Endothelial cell of umbilical vein (primary cell): ENCODE measurements at regions not wholly inside any gene's neighbourhood (a gene's known extent, or its start where the extent isn't known, plus 50 kb on each side); places are given as distances from the start of the nearest gene placed in this dataset.

Source experiments
- BruUV-seq: library from RNA; stranded (reverse); fragments of 400-500 nt; replicated peaks from 2 replicates; lab custom pipeline; 2021; lab: Mats Ljungman, UMichigan
- CTCF ChIA-PET: fragments of 300-600, 350-600 bp; sonication (Branson Sonifier 250); formaldehyde crosslinking; loops from one replicate; lab custom pipeline; 2021; ENCODE audit warnings: antibody characterized with exemption, inconsistent platforms; lab: Charles Lee
- POLR2A ChIA-PET: fragments of 300-600, 350-600 bp; sonication (Branson Sonifier 250); formaldehyde crosslinking; loops from one replicate; lab custom pipeline; 2021; ENCODE audit warnings: antibody characterized with exemption, inconsistent platforms; lab: Charles Lee
- DNase-seq: peaks from one replicate; pipeline ENCODE4 v3.0.0-alpha.2; 2011; ENCODE audit warnings: low read depth, low spot score
- FAIRE-seq: peaks from 2 replicates; lab custom pipeline; 2011; peaks lifted over from hg19 to GRCh38; lab: Jason Lieb, UNC
- H2AFZ ChIP-seq: 2 replicates; pipeline ENCODE4 v1.6.0; 2012; ENCODE audit warnings: low read depth, low read length, control low read depth, inconsistent platforms
- H3K27ac ChIP-seq: 2 replicates; pipeline ENCODE4 v1.5.1; 2011; ENCODE audit warnings: low read depth, mild to moderate bottlenecking, control low read depth, low read length, moderate library complexity; ENCODE audit not compliant: insufficient read depth
- H3K27me3 ChIP-seq, 2 experiments: 2 replicates each; pipeline versions ENCODE4 v1.6.0 to v1.6.1; 2011; ENCODE audit warnings: low read length in 2 of 2, mixed read lengths in 1 of 2; ENCODE audit not compliant: control insufficient read depth in 2 of 2, insufficient read depth in 2 of 2
- H3K36me3 ChIP-seq, 2 experiments: 2 replicates in 1 of 2; 3 replicates in 1 of 2; pipeline ENCODE4 v1.5.1; 2011; ENCODE audit warnings: low read length in 2 of 2, mild to moderate bottlenecking in 1 of 2, moderate library complexity in 1 of 2; ENCODE audit not compliant: control insufficient read depth in 2 of 2, insufficient read depth in 2 of 2; ENCODE audit errors: extremely low read depth in 1 of 2
- H3K4me1 ChIP-seq: 3 replicates; pipeline ENCODE4 v1.5.1; 2011; ENCODE audit warnings: mild to moderate bottlenecking, low read length; ENCODE audit not compliant: control insufficient read depth, insufficient read depth; ENCODE audit errors: extremely low read depth
- H3K4me2 ChIP-seq: 2 replicates; pipeline ENCODE4 v1.6.1; 2011; ENCODE audit warnings: low read length, control low read depth, mixed read lengths; ENCODE audit not compliant: insufficient read depth
- H3K4me3 ChIP-seq, 3 experiments: fragments of 200-600 bp in 1 of 3; sonication (generic), shearing (Covaris generic) in 1 of 3; replicated peaks in 1 of 3; 2 replicates each; pipeline ENCODE4 v1.5.1; 2011 to 2016; ENCODE audit warnings: control low read depth in 3 of 3, low read length in 3 of 3, mild to moderate bottlenecking in 2 of 3, inconsistent platforms in 1 of 3, low read depth in 1 of 3, moderate library complexity in 1 of 3; ENCODE audit not compliant: insufficient read depth in 1 of 3
- H3K79me2 ChIP-seq: 2 replicates; pipeline ENCODE4 v1.6.0; 2012; ENCODE audit warnings: low read length, inconsistent platforms; ENCODE audit not compliant: control insufficient read depth, insufficient read depth
- H3K9ac ChIP-seq: replicated peaks from 2 replicates; pipeline ENCODE3; 2011; ENCODE audit warnings: low read length, control low read depth; ENCODE audit not compliant: insufficient read depth; ENCODE audit errors: extremely low read depth
- H3K9me1 ChIP-seq: replicated peaks from 3 replicates; pipeline ENCODE4 v1.6.0; 2011; ENCODE audit warnings: mild to moderate bottlenecking, low read length; ENCODE audit not compliant: control insufficient read depth, insufficient read depth; ENCODE audit errors: extremely low read depth
- H3K9me3 ChIP-seq: replicated peaks from 2 replicates; pipeline ENCODE4 v1.5.1; 2012; ENCODE audit warnings: low read length, inconsistent platforms; ENCODE audit not compliant: control insufficient read depth, insufficient read depth
- H4K20me1 ChIP-seq: replicated peaks from 2 replicates; pipeline ENCODE3; 2011; ENCODE audit warnings: mild to moderate bottlenecking, low read length; ENCODE audit not compliant: control insufficient read depth, insufficient read depth; ENCODE audit errors: extremely low read depth
- CTCF ChIP-seq, 2 donors: IDR thresholded peaks; 1 replicate in 1 of 2; 2 replicates in 1 of 2; pipeline ENCODE4 v1.5.1; 2011; ENCODE audit warnings: low read length in 2 of 2, mild to moderate bottlenecking in 2 of 2, moderate library complexity in 2 of 2, control low read depth in 1 of 2, inconsistent platforms in 1 of 2, low read depth in 1 of 2; ENCODE audit not compliant: insufficient read depth in 1 of 2; ENCODE audit errors: extremely low read depth in 1 of 2
- EZH2 ChIP-seq: IDR thresholded peaks from 2 replicates; pipeline ENCODE4 v1.6.1; 2012; ENCODE audit warnings: borderline replicate concordance, low read depth, mild to moderate bottlenecking, moderate library complexity, low read length, inconsistent platforms; ENCODE audit not compliant: severe bottlenecking
- FOS ChIP-seq: IDR thresholded peaks from 2 replicates; pipeline ENCODE4 v1.6.1; 2011; ENCODE audit warnings: mild to moderate bottlenecking, low read length, moderate library complexity, borderline replicate concordance; ENCODE audit not compliant: insufficient read depth
- GATA2 ChIP-seq: IDR thresholded peaks from 2 replicates; pipeline ENCODE4 v1.7.0; 2011; ENCODE audit warnings: low read depth, mild to moderate bottlenecking, moderate library complexity, mixed read lengths, low read length; ENCODE audit not compliant: insufficient read length, insufficient read depth
- JUN ChIP-seq: IDR thresholded peaks from 2 replicates; pipeline ENCODE4 v1.6.1; 2011; ENCODE audit warnings: borderline replicate concordance, low read depth; ENCODE audit not compliant: insufficient read length, insufficient read depth
- MYC ChIP-seq: IDR thresholded peaks from one replicate; pipeline ENCODE4 v1.6.1; 2011; ENCODE audit warnings: mild to moderate bottlenecking, low read depth, low read length
- POLR2A ChIP-seq: IDR thresholded peaks from 2 replicates; pipeline ENCODE4 v1.6.1; 2012; ENCODE audit warnings: low read depth, mild to moderate bottlenecking, control low read depth, low read length
- POLR2AphosphoS5 ChIP-seq: IDR thresholded peaks from 2 replicates; pipeline ENCODE4 v1.6.1; 2012; ENCODE audit warnings: low read depth, mild to moderate bottlenecking, control low read depth, low read length, moderate library complexity; ENCODE audit not compliant: insufficient read depth
- dilution Hi-C: fragments of 300-500 bp; cut with MboI; formaldehyde crosslinking; loops from one replicate; pipeline ENCODE4 v1.15.0; 2019; ENCODE audit warnings: low sequenced_read_pairs; ENCODE audit not compliant: extremely low pct_ligation_motif_present
- intact Hi-C: fragments of 100-400 bp; cut with micrococcal nuclease; formaldehyde crosslinking; loops from one replicate; pipeline ENCODE4 v1.10.0; 2022
- TF ChIP-seq, protein P1 (sequence below): IDR thresholded peaks from 2 replicates; pipeline ENCODE4 v1.6.1; 2011; ENCODE audit not compliant: insufficient read depth, insufficient read length

DNA sequence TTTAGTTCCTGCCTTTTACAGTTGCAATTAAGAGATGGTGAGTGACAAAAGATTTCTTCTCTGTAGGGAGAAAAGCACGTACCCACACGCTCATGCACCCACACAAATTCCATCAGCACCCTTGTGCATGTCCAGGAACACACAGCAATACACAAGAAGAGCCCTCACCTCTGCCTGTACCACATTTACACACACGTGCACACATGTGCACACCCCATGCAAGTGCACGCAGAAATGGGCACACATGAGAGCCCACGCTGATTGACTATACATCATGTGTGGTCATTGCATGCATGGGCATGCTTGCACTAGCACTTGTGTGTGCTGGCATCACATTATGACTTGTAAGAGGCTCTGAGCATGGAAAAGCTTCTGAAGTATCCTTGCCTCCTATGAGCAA lies 70.5 kb downstream of the SERPINA3 start:
- no peaks in the 10 kb centered on the region for H3K36me3 ChIP-seq
- DNase-seq: no peak
- no peaks in the 10 kb centered on the region for H4K20me1 ChIP-seq
- no peaks in the 10 kb centered on the region for H3K9me3 ChIP-seq
- H3K4me2 ChIP-seq: no peak overlapping the region
- dilution Hi-C loops: no loop called here
- H3K27me3 ChIP-seq: no peaks in the 10 kb centered on the region
- no TSS peak for BruUV-seq
- no peaks in the 10 kb centered on the region for H3K79me2 ChIP-seq
- H3K9me1 ChIP-seq: no peaks in the 10 kb centered on the region
- H3K4me3 ChIP-seq: no peak overlapping the region
- ChIA-PET POLR2A (no interaction called here), CTCF (interaction anchor here (0.9 to 1.0 kb wide), 2 partner anchors 14 to 134 kb away, joined by 3 to 4 read pairs; no protein-coding TSS in a partner anchor)
- no peak for TF ChIP-seq JUN
- no peak for TF ChIP-seq FOS
- no peak for TF ChIP-seq POLR2A
- TF ChIP-seq EZH2: no peak
- TF ChIP-seq POLR2AphosphoS5: no peak
- TF ChIP-seq MYC: no peak
- no peak for TF ChIP-seq CTCF (IDR thresholded peaks at IDR 0.05; ENCODE audit: extremely low read depth in 1 of 2, insufficient read depth in 1 of 2, low read depth in 1 of 2, low read length in 2 of 2)
- TF ChIP-seq, protein P1, sequence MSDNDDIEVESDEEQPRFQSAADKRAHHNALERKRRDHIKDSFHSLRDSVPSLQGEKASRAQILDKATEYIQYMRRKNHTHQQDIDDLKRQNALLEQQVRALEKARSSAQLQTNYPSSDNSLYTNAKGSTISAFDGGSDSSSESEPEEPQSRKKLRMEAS: no peak
- no peak for TF ChIP-seq GATA2
- no peaks in the 10 kb centered on the region for H3K4me1 ChIP-seq
- H3K9ac ChIP-seq: no peak overlapping the region
- no peak overlapping the region for H3K27ac ChIP-seq
- no peak for FAIRE-seq
- intact Hi-C loops: loop anchor here (5.0 kb wide), 1 partner anchor 140 kb away; no protein-coding TSS in a partner anchor
- H2AFZ ChIP-seq: no peak overlapping the region
